ENCODE measurements at regions not wholly inside any gene's neighbourhood (a gene's known extent, or its start where the extent isn't known, plus 50 kb on each side); places are given as distances from the start of the nearest gene placed in this dataset.

- no peak for TF ChIP-seq CTCF (IDR thresholded peaks at IDR 0.05; ENCODE audit: insufficient read depth, low read length, severe bottlenecking)
- no peak for FAIRE-seq
- H3K27me3 ChIP-seq (ENCODE audit: control insufficient read depth, insufficient read depth, low read length) = peaks cover 3% of the 10 kb centered on the region
Observed at GRCh38 chr1:203419558-203419957, 56.0 kb upstream of the PRELP start.

GRCh38 chr1:203420263-203420662 is 55.3 kb upstream of the PRELP start:
- TF ChIP-seq CTCF (IDR thresholded peaks at IDR 0.05; ENCODE audit: insufficient read depth, low read length, severe bottlenecking) = no peak
- Histone ChIP-seq H3K27me3 (ENCODE audit: control insufficient read depth, insufficient read depth, low read length) (peaks cover 3% of the 10 kb centered on the region), H3K4me3 (ENCODE audit: low read depth, low read length) (no peak overlapping the region), H3K36me3 (ENCODE audit: control insufficient read depth, insufficient read depth, low read length) (no peaks in the 10 kb centered on the region)
- DNase-seq (ENCODE audit: low read depth) (no peak), FAIRE-seq (no peak)

More at GRCh38 chr1:203419558-203419957, 56.0 kb upstream of the PRELP start:
- H3K4me3 ChIP-seq (ENCODE audit: low read depth, low read length) = no peak overlapping the region
- H3K36me3 ChIP-seq (ENCODE audit: control insufficient read depth, insufficient read depth, low read length) = no peaks in the 10 kb centered on the region
- DNase-seq (ENCODE audit: low read depth) = no peak

- Histone ChIP-seq H3K36me3 (ENCODE audit: control insufficient read depth, insufficient read depth, low read length) (no peaks in the 10 kb centered on the region), H3K27me3 (ENCODE audit: control insufficient read depth, insufficient read depth, low read length) (peaks cover 3% of the 10 kb centered on the region), H3K4me3 (ENCODE audit: low read depth, low read length) (no peak overlapping the region)
- TF ChIP-seq CTCF (IDR thresholded peaks at IDR 0.05; ENCODE audit: insufficient read depth, low read length, severe bottlenecking) = no peak
- FAIRE-seq = no peak
- DNase-seq (ENCODE audit: low read depth) = no peak
Observed at GRCh38 chr1:203421246-203421645, 54.4 kb upstream of the PRELP start.

- FAIRE-seq = no peak
- no peak for TF ChIP-seq CTCF (IDR thresholded peaks at IDR 0.05; ENCODE audit: insufficient read depth, low read length, severe bottlenecking)
- Histone ChIP-seq H3K36me3 (ENCODE audit: control insufficient read depth, insufficient read depth, low read length) (no peaks in the 10 kb centered on the region), H3K27me3 (ENCODE audit: control insufficient read depth, insufficient read depth, low read length) (peaks cover 3% of the 10 kb centered on the region), H3K4me3 (ENCODE audit: low read depth, low read length) (no peak overlapping the region)
- no peak for DNase-seq (ENCODE audit: low read depth)
Observed at GRCh38 chr1:203422116-203422515, 53.5 kb upstream of the PRELP start.

- TF ChIP-seq CTCF (IDR thresholded peaks at IDR 0.05; ENCODE audit: insufficient read depth, low read length, severe bottlenecking) = no peak
- no peak overlapping the region for H3K4me3 ChIP-seq (ENCODE audit: low read depth, low read length)
- peaks cover 6% of the 10 kb centered on the region for H3K27me3 ChIP-seq (ENCODE audit: control insufficient read depth, insufficient read depth, low read length)
- FAIRE-seq (peak; percentile 32), DNase-seq (ENCODE audit: low read depth) (peak; percentile 14)
- no peaks in the 10 kb centered on the region for H3K36me3 ChIP-seq (ENCODE audit: control insufficient read depth, insufficient read depth, low read length)
Observed at GRCh38 chr1:203422656-203423055, 53.0 kb upstream of the PRELP start.

GRCh38 chr1:203424285-203424684 is 51.3 kb upstream of the PRELP start:
- DNase-seq (ENCODE audit: low read depth) (no peak), FAIRE-seq (no peak)
- no peak for TF ChIP-seq CTCF (IDR thresholded peaks at IDR 0.05; ENCODE audit: insufficient read depth, low read length, severe bottlenecking)
- no peak overlapping the region for H3K4me3 ChIP-seq (ENCODE audit: low read depth, low read length)
- H3K36me3 ChIP-seq (ENCODE audit: control insufficient read depth, insufficient read depth, low read length) = no peaks in the 10 kb centered on the region
- peaks cover 7% of the 10 kb centered on the region for H3K27me3 ChIP-seq (ENCODE audit: control insufficient read depth, insufficient read depth, low read length)

Data from bronchial epithelial cell (primary cell).